ENCODE measurements at regions not wholly inside any gene's neighbourhood (a gene's known extent, or its start where the extent isn't known, plus 50 kb on each side); places are given as distances from the start of the nearest gene placed in this dataset.

- Histone ChIP-seq H3K9me3 (no peaks in the 10 kb centered on the region), H3K27me3 (replicated peaks in 1 of 7) (no peaks in the 10 kb centered on the region), H3K36me3 (no peaks in the 10 kb centered on the region), H3K27ac (no peak overlapping the region), H3K4me3 (no peak overlapping the region), H3K4me1 (no peaks in the 10 kb centered on the region)
- intact Hi-C loops (cut with DNase I; ENCODE audit: low total_unique reads): no loop called here
- no peak for DNase-seq
- TF ChIP-seq POLR2A (IDR thresholded peaks at IDR 0.05): no peak
- no peak for TF ChIP-seq CTCF (IDR thresholded peaks at IDR 0.05 in 8 of 11, conservative IDR thresholded peaks at IDR 0.05 in 3 of 11)
- TF ChIP-seq POLR2AphosphoS5 (IDR thresholded peaks at IDR 0.05): no peak
- WGBS, 5 donors: 72 to 79% (median 73%) methylated on average over 4 of the region's 4 CpGs
These were observed 876.8 kb upstream of the WWC1 start for GRCh38 chr5:167414611-167415010.

- Histone ChIP-seq H3K36me3 (no peaks in the 10 kb centered on the region), H3K27me3 (replicated peaks in 1 of 7) (no peaks in the 10 kb centered on the region), H3K4me3 (no peak overlapping the region), H3K27ac (no peak overlapping the region), H3K9me3 (no peaks in the 10 kb centered on the region), H3K4me1 (no peaks in the 10 kb centered on the region)
- intact Hi-C loops (cut with DNase I; ENCODE audit: low total_unique reads): no loop called here
- DNase-seq: no peak
- WGBS, 5 donors: 61 to 65% (median 62%) methylated on average over 10 of the region's 10 CpGs
- TF ChIP-seq CTCF (IDR thresholded peaks at IDR 0.05 in 8 of 11, conservative IDR thresholded peaks at IDR 0.05 in 3 of 11): no peak
- no peak for TF ChIP-seq POLR2A (IDR thresholded peaks at IDR 0.05)
- TF ChIP-seq POLR2AphosphoS5 (IDR thresholded peaks at IDR 0.05): no peak
These were observed 875.4 kb upstream of the WWC1 start for GRCh38 chr5:167415779-167416746.

DNA sequence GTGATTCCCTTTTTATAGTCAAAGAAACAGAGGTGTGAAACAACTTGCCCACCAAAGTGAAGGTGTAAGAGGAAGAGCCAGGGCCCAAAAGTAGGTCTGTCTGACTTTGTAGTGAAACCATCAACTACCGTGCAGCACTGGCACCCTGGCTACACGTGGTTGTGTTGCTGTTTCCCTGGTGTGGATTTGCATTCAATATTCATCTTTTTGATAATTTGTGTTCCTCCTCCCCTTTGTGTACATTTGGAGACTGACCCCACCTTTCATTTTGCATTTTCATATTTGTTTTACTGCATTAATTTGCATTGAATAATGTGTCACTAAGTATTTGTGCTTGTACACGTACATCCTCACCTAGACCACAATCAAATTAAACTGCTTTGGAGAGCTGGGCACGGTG is 873.8 kb upstream of the WWC1 start:
- Histone ChIP-seq H3K9me3 (no peaks in the 10 kb centered on the region), H3K27me3 (replicated peaks in 1 of 7) (no peaks in the 10 kb centered on the region), H3K36me3 (no peaks in the 10 kb centered on the region), H3K27ac (no peak overlapping the region), H3K4me1 (no peaks in the 10 kb centered on the region), H3K4me3 (no peak overlapping the region)
- TF ChIP-seq POLR2A (IDR thresholded peaks at IDR 0.05): no peak
- TF ChIP-seq CTCF (IDR thresholded peaks at IDR 0.05 in 8 of 11, conservative IDR thresholded peaks at IDR 0.05 in 3 of 11): no peak
- no peak for TF ChIP-seq POLR2AphosphoS5 (IDR thresholded peaks at IDR 0.05)
- intact Hi-C loops (cut with DNase I; ENCODE audit: low total_unique reads): no loop called here
- DNase-seq: no peak
- 81 to 88% (median 83%) methylated on average over 4 of the region's 4 CpGs for WGBS, 5 donors

GRCh38 chr5:167425161-167425560 is 866.3 kb upstream of the WWC1 start:
- H3K36me3 ChIP-seq: no peaks in the 10 kb centered on the region
- DNase-seq: no peak
- no peak for TF ChIP-seq POLR2AphosphoS5 (IDR thresholded peaks at IDR 0.05)
- intact Hi-C loops (cut with DNase I; ENCODE audit: low total_unique reads): no loop called here
- no peaks in the 10 kb centered on the region for H3K27me3 ChIP-seq (replicated peaks in 1 of 7)
- no peak overlapping the region for H3K4me3 ChIP-seq
- H3K4me1 ChIP-seq: no peaks in the 10 kb centered on the region
- WGBS, 5 donors: 38 to 54% (median 43%) methylated on average over 3 of the region's 3 CpGs
- H3K9me3 ChIP-seq: peaks cover 0 to 17% (median 0%) of the 10 kb centered on the region in 8 donors
- no peak overlapping the region for H3K27ac ChIP-seq
